ENCODE measurements at regions not wholly inside any gene's neighbourhood (a gene's known extent, or its start where the extent isn't known, plus 50 kb on each side); places are given as distances from the start of the nearest gene placed in this dataset.

DNA sequence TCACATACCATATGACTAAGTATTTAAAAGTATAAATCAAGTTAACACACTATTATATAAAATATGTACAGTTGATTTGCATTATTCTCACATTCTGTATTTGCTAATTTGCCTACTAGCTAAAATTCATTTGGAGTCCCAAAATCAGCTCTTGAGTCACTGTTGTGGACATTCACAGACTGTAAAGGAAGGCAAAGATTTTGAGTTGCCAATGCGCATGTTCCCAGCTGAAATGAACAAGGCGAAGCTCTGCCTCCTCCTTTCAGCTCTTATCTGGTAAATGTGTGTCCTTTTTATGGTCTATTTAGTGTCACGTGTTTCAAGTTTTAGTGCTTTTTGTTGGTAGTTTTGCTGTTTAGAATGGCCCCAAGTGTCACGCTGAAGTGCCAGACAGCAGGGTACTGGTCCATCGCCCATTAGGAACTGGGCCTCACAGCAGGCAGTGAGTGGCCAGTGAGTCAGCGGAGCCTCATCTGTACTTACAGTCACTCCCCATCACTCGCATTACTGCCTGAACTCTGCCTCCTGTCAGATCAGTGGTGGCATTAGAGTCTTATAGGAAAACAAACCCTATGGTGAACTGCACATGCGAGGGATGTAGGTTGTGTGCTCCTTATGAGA is 87.2 kb upstream of the ADTRP start:
- TF ChIP-seq CTCF (conservative IDR thresholded peaks at IDR 0.05 in 1 of 2, IDR thresholded peaks at IDR 0.05 in 1 of 2; ENCODE audit: extremely low read depth in 1 of 2, insufficient read depth in 1 of 2, low read depth in 1 of 2, low read length in 2 of 2) (no peak), EZH2 (IDR thresholded peaks at IDR 0.05; ENCODE audit: borderline replicate concordance, low read length) (no peak)

All from mammary epithelial cell (primary cell).